Adrenal gland (tissue), 5 donors: ENCODE measurements at regions not wholly inside any gene's neighbourhood (a gene's known extent, or its start where the extent isn't known, plus 50 kb on each side); places are given as distances from the start of the nearest gene placed in this dataset.

Experiments
- CTCF ChIP-seq, 6 experiments: fragments of 450-650 bp in 4 of 6; fragments of 200-600 bp in 2 of 6; sonication (generic) in 1 of 6; IDR thresholded peaks; 1 replicate in 5 of 6; 2 replicates in 1 of 6; pipeline versions ENCODE4 v1.5.1 to v1.8.0; 2016 to 2021; ENCODE audit warnings: antibody characterized with exemption in 6 of 6, mild to moderate bottlenecking in 2 of 6, moderate library complexity in 1 of 6
- POLR2A ChIP-seq, 2 donors: fragments of 450-650 bp; IDR thresholded peaks; one replicate each; pipeline ENCODE4 v1.6.1; 2017; ENCODE audit warnings: antibody characterized with exemption in 2 of 2, mild to moderate bottlenecking in 2 of 2, moderate library complexity in 1 of 2
- donor health status: DM: no; HTN: no; CAD: no.

GRCh38 chr10:109280837-109281236, 642.5 kb downstream of the XPNPEP1 start:
- TF ChIP-seq CTCF (IDR thresholded peaks at IDR 0.05) (no peak), POLR2A (IDR thresholded peaks at IDR 0.05) (no peak)
